ENCODE measurements at regions not wholly inside any gene's neighbourhood (a gene's known extent, or its start where the extent isn't known, plus 50 kb on each side); places are given as distances from the start of the nearest gene placed in this dataset.
"Not testable (repeated sequence)": the region's sequence is repeated elsewhere in the genome, so short reads cannot be mapped to it uniquely, and the experiment has no call there.

DNA sequence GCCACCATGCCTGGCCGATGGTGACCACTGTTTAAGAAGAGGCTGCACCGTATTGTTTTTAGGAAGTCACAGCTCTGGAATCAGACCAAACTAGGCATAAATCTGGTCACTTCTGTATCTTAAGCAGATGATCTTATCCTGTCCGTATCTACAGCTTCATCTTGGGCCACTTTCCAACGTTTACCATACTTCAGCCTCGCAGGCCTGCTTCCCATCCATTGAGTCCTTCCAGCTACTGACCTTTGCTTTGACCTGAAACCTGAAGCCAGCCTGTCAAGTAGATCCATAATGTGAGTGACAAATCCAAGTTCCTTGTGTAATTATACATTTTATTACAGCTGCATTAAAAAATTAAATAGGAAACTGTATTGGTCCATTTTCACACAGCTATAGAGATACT is 1033.0 kb downstream of the CDH11 start:
- POLR2A ChIA-PET = no interaction called here
- H3K27me3 Mint-ChIP-seq = peaks cover 0 to 2% of the 10 kb centered on the region in 2 donors
- H3K36me3 ChIP-seq (ENCODE audit: insufficient read depth, low read length) = no peaks in the 10 kb centered on the region
- no peak overlapping the region for H3K4me3 Mint-ChIP-seq
- no peaks in the 10 kb centered on the region for H3K27me3 ChIP-seq (ENCODE audit: insufficient read depth, low read length, poor library complexity, severe bottlenecking)
- no peaks in the 10 kb centered on the region for H3K9me3 ChIP-seq (ENCODE audit: low read length)
- H3K4me3 ChIP-seq (ENCODE audit: low read length) = no peak overlapping the region
- CTCF ChIA-PET = no interaction called here
- peaks cover 9 to 49% (median 27%) of the 10 kb centered on the region in 5 donors for H3K9me3 Mint-ChIP-seq
- H3K36me3 Mint-ChIP-seq = no peaks in the 10 kb centered on the region
- H3K27ac Mint-ChIP-seq = no peak overlapping the region
- H3K27ac ChIP-seq (ENCODE audit: low read depth, low read length) = no peak overlapping the region
- no peak for DNase-seq
- H3K4me1 ChIP-seq (ENCODE audit: insufficient read depth, low read length) = no peaks in the 10 kb centered on the region
- no peaks in the 10 kb centered on the region for H3K4me1 Mint-ChIP-seq

DNA sequence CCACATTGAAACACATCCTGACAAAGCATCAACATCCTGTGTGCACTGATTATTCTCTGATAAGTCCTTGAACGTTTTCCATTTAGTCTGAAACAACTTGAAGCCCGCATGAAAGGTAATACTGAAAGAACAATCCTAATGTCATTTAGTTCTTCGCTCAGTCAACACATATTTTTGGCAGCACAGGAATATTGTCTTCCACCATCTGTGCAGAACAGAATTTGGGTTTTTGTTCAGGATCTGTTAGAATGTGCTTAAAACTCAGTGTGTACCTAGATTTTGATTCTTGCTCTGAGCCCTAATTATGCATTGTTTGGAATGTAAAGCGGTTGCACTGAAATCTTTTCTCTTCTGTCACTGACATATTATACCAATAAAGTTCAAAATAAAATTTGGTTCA is 1036.6 kb downstream of the CDH11 start:
- H3K27ac Mint-ChIP-seq = no peak overlapping the region
- no peaks in the 10 kb centered on the region for H3K9me3 ChIP-seq (ENCODE audit: low read length)

DNA sequence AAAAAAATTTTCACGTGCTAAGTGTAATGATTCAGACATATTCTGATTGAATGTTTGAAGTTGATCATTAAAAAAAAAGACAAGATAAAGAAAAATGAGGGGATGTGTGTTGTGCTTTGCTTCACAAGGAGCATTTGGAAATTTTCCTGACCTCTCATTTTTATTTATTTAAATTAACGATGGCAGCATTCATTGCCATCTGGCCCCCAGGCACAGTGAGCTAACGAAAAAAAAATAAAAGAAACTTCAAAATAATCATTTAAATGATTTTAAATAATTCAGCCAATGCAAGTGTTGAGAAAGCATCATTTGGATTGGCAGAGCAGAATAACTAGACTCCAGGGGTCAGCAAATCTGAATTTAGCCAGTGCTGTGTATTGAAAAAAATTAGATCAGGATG is 1037.2 kb downstream of the CDH11 start:
- H3K27me3 ChIP-seq (ENCODE audit: insufficient read depth, low read length, poor library complexity, severe bottlenecking) = no peaks in the 10 kb centered on the region
- no peaks in the 10 kb centered on the region for H3K4me1 ChIP-seq (ENCODE audit: insufficient read depth, low read length)
- peaks cover 0 to 2% of the 10 kb centered on the region in 2 donors for H3K27me3 Mint-ChIP-seq
- peaks cover 11 to 54% (median 26%) of the 10 kb centered on the region in 5 donors for H3K9me3 Mint-ChIP-seq
- H3K4me3 Mint-ChIP-seq = no peak overlapping the region
- no peak overlapping the region for H3K27ac Mint-ChIP-seq
- no peaks in the 10 kb centered on the region for H3K36me3 Mint-ChIP-seq
- POLR2A ChIA-PET = no interaction called here
- CTCF ChIA-PET = no interaction called here
- H3K4me1 Mint-ChIP-seq = no peaks in the 10 kb centered on the region
- H3K27ac ChIP-seq (ENCODE audit: low read depth, low read length) = no peak overlapping the region
- DNase-seq = no peak
- no peaks in the 10 kb centered on the region for H3K9me3 ChIP-seq (ENCODE audit: low read length)
- no peak overlapping the region for H3K4me3 ChIP-seq (ENCODE audit: low read length)
- no peaks in the 10 kb centered on the region for H3K36me3 ChIP-seq (ENCODE audit: insufficient read depth, low read length)

More for the DNA sequence above, 1036.6 kb downstream of the CDH11 start:
- no peak overlapping the region for H3K4me3 ChIP-seq (ENCODE audit: low read length)
- CTCF ChIA-PET = no interaction called here
- Mint-ChIP-seq H3K4me3 (no peak overlapping the region), H3K9me3 (peaks cover 7 to 48% (median 24%) of the 10 kb centered on the region in 5 donors), H3K4me1 (no peaks in the 10 kb centered on the region), H3K36me3 (no peaks in the 10 kb centered on the region), H3K27me3 (peaks cover 0 to 2% of the 10 kb centered on the region in 2 donors)
- POLR2A ChIA-PET = no interaction called here
- H3K4me1 ChIP-seq (ENCODE audit: insufficient read depth, low read length) = no peaks in the 10 kb centered on the region
- H3K27me3 ChIP-seq (ENCODE audit: insufficient read depth, low read length, poor library complexity, severe bottlenecking) = no peaks in the 10 kb centered on the region
- H3K36me3 ChIP-seq (ENCODE audit: insufficient read depth, low read length) = no peaks in the 10 kb centered on the region
- no peak for DNase-seq
- no peak overlapping the region for H3K27ac ChIP-seq (ENCODE audit: low read depth, low read length)

DNA sequence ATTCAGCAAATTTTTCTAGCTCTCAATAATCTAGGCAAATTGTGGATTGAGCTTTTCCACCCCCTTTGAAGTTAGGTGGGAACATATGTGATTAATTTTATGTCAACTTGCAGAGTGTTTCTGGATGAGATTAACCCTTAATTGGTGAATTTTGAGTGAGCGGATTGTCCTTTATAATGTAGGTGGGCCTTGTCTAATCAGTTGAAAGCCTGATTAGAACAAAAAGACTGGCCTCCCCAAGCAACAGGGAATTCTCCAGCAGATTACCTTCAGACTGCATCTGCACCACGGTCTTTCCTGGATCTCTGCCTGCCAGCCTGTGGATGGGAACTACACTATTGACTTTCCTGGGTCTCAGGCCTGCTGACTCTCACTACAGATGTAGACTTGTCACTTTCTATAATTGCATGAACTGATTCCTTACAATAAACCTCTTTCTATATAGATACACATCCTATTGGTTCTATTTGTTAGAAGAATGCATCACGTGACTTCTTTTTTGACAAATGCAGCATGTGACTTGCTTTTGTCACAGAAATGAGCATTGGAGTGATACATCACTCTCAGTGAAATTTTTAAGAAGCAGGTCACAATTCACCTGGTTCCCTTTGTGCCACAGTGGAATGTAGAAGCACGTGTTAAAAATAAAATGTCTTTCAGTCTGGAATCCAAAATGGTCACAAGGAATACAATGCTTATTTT is 1038.3 kb downstream of the CDH11 start:
- Histone ChIP-seq H3K27me3 (ENCODE audit: insufficient read depth, low read length, poor library complexity, severe bottlenecking) (no peaks in the 10 kb centered on the region), H3K4me3 (ENCODE audit: low read length) (no peak overlapping the region), H3K9me3 (ENCODE audit: low read length) (no peaks in the 10 kb centered on the region), H3K4me1 (ENCODE audit: insufficient read depth, low read length) (no peaks in the 10 kb centered on the region), H3K36me3 (ENCODE audit: insufficient read depth, low read length) (no peaks in the 10 kb centered on the region), H3K27ac (ENCODE audit: low read depth, low read length) (no peak overlapping the region)
- Mint-ChIP-seq H3K9me3 (peaks cover 9 to 54% (median 26%) of the 10 kb centered on the region in 5 donors), H3K27ac (no peak overlapping the region), H3K36me3 (no peaks in the 10 kb centered on the region), H3K4me1 (no peaks in the 10 kb centered on the region), H3K27me3 (peaks cover 0 to 2% of the 10 kb centered on the region in 2 donors), H3K4me3 (peak overlapping the region in 1 of 7 donors; percentile 23)
- no peak for DNase-seq
- POLR2A ChIA-PET = no interaction called here
- CTCF ChIA-PET = no interaction called here

DNA sequence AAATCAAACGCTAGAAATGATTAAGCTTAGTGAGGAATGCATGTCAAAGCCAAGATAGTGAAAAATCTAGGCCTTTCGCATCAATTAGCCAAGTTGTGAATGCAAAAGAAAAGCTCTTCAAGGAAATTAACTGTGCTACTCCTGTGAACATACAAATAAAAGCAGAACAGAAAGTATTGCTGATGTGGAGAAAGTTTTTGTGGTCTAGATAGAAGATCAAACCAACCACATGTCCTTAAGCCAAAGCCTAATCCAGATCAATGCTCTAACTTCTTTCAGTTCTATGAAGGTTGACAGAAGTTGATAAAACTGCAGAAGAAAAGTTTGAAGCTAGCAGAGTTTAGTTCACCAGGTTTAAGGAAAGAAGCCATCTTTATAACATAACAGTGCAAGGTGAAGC is 1044.6 kb downstream of the CDH11 start:
- CTCF ChIA-PET = no interaction called here
- H3K4me3 Mint-ChIP-seq = no peak overlapping the region
- no peak overlapping the region for H3K27ac ChIP-seq (ENCODE audit: low read depth, low read length)
- no peaks in the 10 kb centered on the region for H3K9me3 ChIP-seq (ENCODE audit: low read length)
- H3K4me1 ChIP-seq (ENCODE audit: insufficient read depth, low read length) = no peaks in the 10 kb centered on the region
- POLR2A ChIA-PET = no interaction called here
- peaks cover 4 to 25% (median 14%) of the 10 kb centered on the region in 5 donors for H3K9me3 Mint-ChIP-seq
- H3K4me1 Mint-ChIP-seq = no peaks in the 10 kb centered on the region
- H3K36me3 ChIP-seq (ENCODE audit: insufficient read depth, low read length) = no peaks in the 10 kb centered on the region
- no peak overlapping the region for H3K4me3 ChIP-seq (ENCODE audit: low read length)
- no peaks in the 10 kb centered on the region for H3K36me3 Mint-ChIP-seq
- no peak for DNase-seq
- no peak overlapping the region for H3K27ac Mint-ChIP-seq
- H3K27me3 Mint-ChIP-seq = no peaks in the 10 kb centered on the region
- no peaks in the 10 kb centered on the region for H3K27me3 ChIP-seq (ENCODE audit: insufficient read depth, low read length, poor library complexity, severe bottlenecking)

DNA sequence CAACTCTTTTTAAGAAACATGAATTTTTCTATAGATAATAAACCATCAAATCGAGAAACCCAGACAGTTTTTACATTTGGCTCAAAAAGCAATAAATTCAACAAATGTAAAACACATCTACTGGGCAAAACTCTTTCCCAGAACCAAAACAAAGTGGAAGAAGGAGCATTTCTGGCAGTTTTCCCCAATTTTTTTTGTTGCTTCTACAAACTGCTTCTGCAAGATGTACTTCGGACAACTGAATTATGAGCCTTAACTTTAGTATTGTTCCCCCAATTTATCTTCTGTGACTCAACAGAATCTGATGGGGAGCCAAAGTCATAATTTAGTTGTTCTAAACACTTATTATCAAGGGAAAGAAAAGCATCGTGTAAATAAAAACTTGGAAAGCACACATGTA is 1047.2 kb downstream of the CDH11 start:
- no peak overlapping the region for H3K4me3 Mint-ChIP-seq
- Histone ChIP-seq H3K9me3 (ENCODE audit: low read length) (no peaks in the 10 kb centered on the region), H3K4me1 (ENCODE audit: insufficient read depth, low read length) (no peaks in the 10 kb centered on the region), H3K36me3 (ENCODE audit: insufficient read depth, low read length) (no peaks in the 10 kb centered on the region), H3K27ac (ENCODE audit: low read depth, low read length) (no peak overlapping the region), H3K4me3 (ENCODE audit: low read length) (no peak overlapping the region), H3K27me3 (ENCODE audit: insufficient read depth, low read length, poor library complexity, severe bottlenecking) (no peaks in the 10 kb centered on the region)
- H3K27me3 Mint-ChIP-seq = no peaks in the 10 kb centered on the region
- H3K4me1 Mint-ChIP-seq = no peaks in the 10 kb centered on the region
- H3K27ac Mint-ChIP-seq = no peak overlapping the region
- no peaks in the 10 kb centered on the region for H3K36me3 Mint-ChIP-seq
- peaks cover 10 to 31% (median 22%) of the 10 kb centered on the region in 5 donors for H3K9me3 Mint-ChIP-seq
- DNase-seq = no peak
- POLR2A ChIA-PET = no interaction called here
- CTCF ChIA-PET = no interaction called here

DNA sequence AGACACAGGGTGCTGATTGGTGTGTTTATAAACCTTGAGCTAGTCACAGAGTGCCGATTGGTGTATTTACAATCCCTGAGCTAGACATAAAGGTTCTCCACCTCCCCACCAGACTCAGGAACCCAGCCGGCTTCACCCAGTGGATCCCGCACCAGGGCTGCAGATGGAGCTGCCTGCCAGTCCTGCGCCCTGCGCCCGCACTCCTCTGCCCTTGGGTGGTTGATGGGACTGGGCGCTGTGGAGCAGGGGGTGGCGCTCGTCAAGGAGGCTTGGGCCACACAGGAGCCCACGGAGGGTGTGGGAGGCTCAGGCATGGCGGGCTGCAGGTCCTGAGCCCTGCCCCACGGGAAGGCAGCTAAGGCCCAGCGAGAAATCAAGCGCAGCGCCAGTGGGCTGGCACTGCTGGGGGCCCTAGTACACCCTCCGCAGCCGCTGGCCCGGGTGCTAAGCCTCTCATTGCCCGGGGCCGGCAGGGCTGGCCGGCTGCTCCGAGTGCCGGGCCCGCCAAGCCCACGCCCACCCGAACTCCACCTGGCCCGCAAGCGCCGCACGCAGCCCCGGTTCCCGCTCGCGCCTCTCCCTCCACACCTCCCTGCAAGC is 1049.6 kb downstream of the CDH11 start:
- H3K36me3 ChIP-seq (ENCODE audit: insufficient read depth, low read length); H3K27ac ChIP-seq (ENCODE audit: low read depth, low read length); H3K36me3 Mint-ChIP-seq; H3K4me3 ChIP-seq (ENCODE audit: low read length); H3K4me1 ChIP-seq (ENCODE audit: insufficient read depth, low read length); CTCF ChIA-PET; H3K9me3 ChIP-seq (ENCODE audit: low read length); H3K27me3 ChIP-seq (ENCODE audit: insufficient read depth, low read length, poor library complexity, severe bottlenecking); POLR2A ChIA-PET; H3K4me3 Mint-ChIP-seq; H3K4me1 Mint-ChIP-seq; H3K27ac Mint-ChIP-seq; DNase-seq; H3K27me3 Mint-ChIP-seq: not testable (repeated sequence)
- peaks cover 17 to 45% (median 22%) of the 10 kb centered on the region in 5 donors for H3K9me3 Mint-ChIP-seq

DNA sequence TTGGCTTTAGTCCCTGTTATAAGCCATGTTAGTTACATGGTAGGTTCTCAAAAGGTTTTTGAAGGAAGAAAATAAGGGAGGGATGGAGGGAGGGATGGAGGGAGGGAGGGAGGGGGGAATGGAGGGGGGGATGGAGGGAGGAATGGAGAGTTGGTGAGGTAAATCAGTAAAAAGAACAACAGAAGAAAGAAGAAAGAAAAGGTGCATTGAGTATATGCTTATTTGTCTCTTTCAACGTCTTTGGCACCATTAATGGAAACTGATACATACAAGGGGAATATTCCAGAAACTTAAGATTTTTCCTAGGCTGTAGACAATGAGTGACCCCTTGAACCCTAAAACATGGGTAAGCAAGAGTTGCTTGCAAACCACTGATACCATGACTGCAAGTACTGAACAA is 1056.3 kb downstream of the CDH11 start:
- no peak overlapping the region for H3K4me3 Mint-ChIP-seq

More for the DNA sequence above, 1056.3 kb downstream of the CDH11 start:
- no peak overlapping the region for H3K27ac Mint-ChIP-seq
- Histone ChIP-seq H3K4me3 (ENCODE audit: low read length) (no peak overlapping the region), H3K4me1 (ENCODE audit: insufficient read depth, low read length) (no peaks in the 10 kb centered on the region), H3K36me3 (ENCODE audit: insufficient read depth, low read length) (no peaks in the 10 kb centered on the region), H3K27ac (ENCODE audit: low read depth, low read length) (no peak overlapping the region), H3K9me3 (ENCODE audit: low read length) (no peaks in the 10 kb centered on the region), H3K27me3 (ENCODE audit: insufficient read depth, low read length, poor library complexity, severe bottlenecking) (no peaks in the 10 kb centered on the region)
- H3K36me3 Mint-ChIP-seq = no peaks in the 10 kb centered on the region
- peaks cover 14 to 41% (median 18%) of the 10 kb centered on the region in 5 donors for H3K9me3 Mint-ChIP-seq
- CTCF ChIA-PET = no interaction called here
- POLR2A ChIA-PET = no interaction called here
- no peaks in the 10 kb centered on the region for H3K27me3 Mint-ChIP-seq
- no peak for DNase-seq
- H3K4me1 Mint-ChIP-seq = no peaks in the 10 kb centered on the region

Measured in CD8-positive, alpha-beta memory T cell (primary cell).